ENCODE measurements at regions not wholly inside any gene's neighbourhood (a gene's known extent, or its start where the extent isn't known, plus 50 kb on each side); places are given as distances from the start of the nearest gene placed in this dataset.
"Not testable (repeated sequence)": the region's sequence is repeated elsewhere in the genome, so short reads cannot be mapped to it uniquely, and the experiment has no call there.

GRCh38 chr3:80017369-80017768 lies 249.6 kb upstream of the ROBO1 start:
- DNase-seq = no peak

- peak; percentile 1 for DNase-seq
Measured at GRCh38 chr3:80014576-80014975, 246.8 kb upstream of the ROBO1 start.

- DNase-seq = no peak
Measured at GRCh38 chr3:80010021-80010571, 242.3 kb upstream of the ROBO1 start.

- DNase-seq = no peak
Measured at GRCh38 chr3:80007522-80007921, 239.7 kb upstream of the ROBO1 start.

- DNase-seq = no peak
Measured at GRCh38 chr3:80006315-80006714, 238.5 kb upstream of the ROBO1 start.

- DNase-seq = no peak
Measured at GRCh38 chr3:80000022-80000421, 232.2 kb upstream of the ROBO1 start.

GRCh38 chr3:79994397-79994796 lies 226.6 kb upstream of the ROBO1 start:
- no peak for DNase-seq

GRCh38 chr3:79986338-79986737 lies 218.5 kb upstream of the ROBO1 start:
- DNase-seq = no peak

GRCh38 chr3:79985816-79986215 lies 218.0 kb upstream of the ROBO1 start:
- no peak for DNase-seq

- peak; percentile 7 for DNase-seq
Measured at GRCh38 chr3:79983118-79983517, 215.3 kb upstream of the ROBO1 start.

- DNase-seq = no peak
Measured at GRCh38 chr3:79979990-79980389, 212.2 kb upstream of the ROBO1 start.

GRCh38 chr3:79976466-79976865 lies 208.7 kb upstream of the ROBO1 start:
- no peak for DNase-seq

- peak; percentile 31 for DNase-seq
Measured at GRCh38 chr3:79973917-79974595, 206.3 kb upstream of the ROBO1 start.

- DNase-seq = no peak
Measured at GRCh38 chr3:79973482-79973881, 205.7 kb upstream of the ROBO1 start.

GRCh38 chr3:79968418-79968817 lies 200.6 kb upstream of the ROBO1 start:
- DNase-seq = no peak

- no peak for DNase-seq
Measured at GRCh38 chr3:79960594-79960993, 192.8 kb upstream of the ROBO1 start.

- DNase-seq = peak; percentile 10
Measured at GRCh38 chr3:79957066-79957465, 189.3 kb upstream of the ROBO1 start.

GRCh38 chr3:79954756-79955155 lies 187.0 kb upstream of the ROBO1 start:
- peak; percentile 20 for DNase-seq

GRCh38 chr3:79953591-79954101 lies 185.8 kb upstream of the ROBO1 start:
- DNase-seq = no peak

GRCh38 chr3:79951426-79951825 lies 183.6 kb upstream of the ROBO1 start:
- not testable (repeated sequence) for DNase-seq

GRCh38 chr3:79947957-79948356 lies 180.2 kb upstream of the ROBO1 start:
- no peak for DNase-seq

GRCh38 chr3:79947469-79947868 lies 179.7 kb upstream of the ROBO1 start:
- DNase-seq = no peak

GRCh38 chr3:79937567-79937966 lies 169.8 kb upstream of the ROBO1 start:
- no peak for DNase-seq

- no peak for DNase-seq
Measured at GRCh38 chr3:79930196-79930595, 162.4 kb upstream of the ROBO1 start.
